ENCODE measurements at regions not wholly inside any gene's neighbourhood (a gene's known extent, or its start where the extent isn't known, plus 50 kb on each side); places are given as distances from the start of the nearest gene placed in this dataset.

GRCh38 chr21:35420656-35421055, 371.6 kb upstream of the RUNX1 start:
- Histone ChIP-seq H3K4me3 (no peak overlapping the region), H3K27me3 (peaks cover 0 to 3% of the 10 kb centered on the region in 2 donors), H3K27ac (no peak overlapping the region), H3K4me1 (no peaks in the 10 kb centered on the region), H3K36me3 (no peaks in the 10 kb centered on the region), H3K9me3 (no peaks in the 10 kb centered on the region)
- no peak for DNase-seq
- no peak for ATAC-seq
- 40% methylated on average over 1 of the region's 2 CpGs for WGBS (ENCODE audit: insufficient coverage, low coverage, low lambda C conversion rate, missing lambda C conversion rate)
- TF ChIP-seq CTCF (IDR thresholded peaks at IDR 0.05) (no peak), POLR2A (IDR thresholded peaks at IDR 0.05) (no peak)
- intact Hi-C loops (cut with DNase I), result no loop called here

- WGBS (ENCODE audit: insufficient coverage, low coverage, low lambda C conversion rate, missing lambda C conversion rate), result 98% methylated on average over 5 of the region's 5 CpGs
- Histone ChIP-seq H3K36me3 (no peaks in the 10 kb centered on the region), H3K4me1 (no peaks in the 10 kb centered on the region), H3K9me3 (no peaks in the 10 kb centered on the region), H3K27me3 (no peaks in the 10 kb centered on the region), H3K4me3 (no peak overlapping the region), H3K27ac (no peak overlapping the region)
- ATAC-seq (no peak), DNase-seq (no peak)
- TF ChIP-seq POLR2A (IDR thresholded peaks at IDR 0.05), result no peak
- TF ChIP-seq CTCF (IDR thresholded peaks at IDR 0.05), result no peak
- intact Hi-C loops (cut with DNase I), result no loop called here
Observed at GRCh38 chr21:35417762-35418161, 368.7 kb upstream of the RUNX1 start.

- H3K9me3 ChIP-seq, result no peaks in the 10 kb centered on the region
- intact Hi-C loops (cut with DNase I), result no loop called here
- no peaks in the 10 kb centered on the region for H3K36me3 ChIP-seq
- no peak for DNase-seq
- 59% methylated on average over 7 of the region's 8 CpGs for WGBS (ENCODE audit: insufficient coverage, low coverage, low lambda C conversion rate, missing lambda C conversion rate)
- H3K27ac ChIP-seq, result no peak overlapping the region
- no peak for ATAC-seq
- no peaks in the 10 kb centered on the region for H3K27me3 ChIP-seq
- no peaks in the 10 kb centered on the region for H3K4me1 ChIP-seq
- no peak overlapping the region for H3K4me3 ChIP-seq
- TF ChIP-seq CTCF (IDR thresholded peaks at IDR 0.05), result no peak
Observed at GRCh38 chr21:35416866-35417489, 367.9 kb upstream of the RUNX1 start.

GRCh38 chr21:35414507-35415139, 365.5 kb upstream of the RUNX1 start:
- 62% methylated on average over 7 of the region's 7 CpGs for WGBS (ENCODE audit: insufficient coverage, low coverage, low lambda C conversion rate, missing lambda C conversion rate)
- Histone ChIP-seq H3K4me1 (no peaks in the 10 kb centered on the region), H3K9me3 (no peaks in the 10 kb centered on the region), H3K27ac (no peak overlapping the region), H3K27me3 (no peaks in the 10 kb centered on the region), H3K36me3 (no peaks in the 10 kb centered on the region), H3K4me3 (no peak overlapping the region)
- no peak for ATAC-seq
- no peak for DNase-seq
- intact Hi-C loops (cut with DNase I), result no loop called here
- TF ChIP-seq POLR2A (IDR thresholded peaks at IDR 0.05), result no peak
- no peak for TF ChIP-seq CTCF (IDR thresholded peaks at IDR 0.05)
